Pancreas (tissue), 10 donors: ENCODE measurements at regions not wholly inside any gene's neighbourhood (a gene's known extent, or its start where the extent isn't known, plus 50 kb on each side); places are given as distances from the start of the nearest gene placed in this dataset.
A peak's percentile ranks its signal among the peaks of the same experiment; 100 is the strongest.

Experiments used
- ATAC-seq, 4 donors: fragments of 200-7000 bp; cut with Tn5 transposase; one replicate each; pipeline versions ENCODE4 v1.8.0 to v1.9.1; 2020; ENCODE audit warnings: mild to moderate bottlenecking in 4 of 4, moderate library complexity in 4 of 4
- DNase-seq, 6 donors: peaks; one replicate each; pipeline ENCODE4 v3.0.0-alpha.2; 2020
- FAIRE-seq: peaks from 2 replicates; lab custom pipeline; 2012; peaks lifted over from hg19 to GRCh38; lab: Jason Lieb, UNC
- H3K27ac ChIP-seq, 4 donors: fragments of 200-600 bp; sonication (generic); 1 replicate in 3 of 4; 2 replicates in 1 of 4; pipeline versions ENCODE4 v1.5.0 to v1.8.0; 2020
- H3K27me3 ChIP-seq, 4 donors: fragments of 200-600 bp; one replicate each; pipeline ENCODE4 v1.8.0; 2021
- H3K36me3 ChIP-seq, 3 donors: fragments of 200-600 bp; sonication (generic) in 1 of 3; one replicate each; pipeline versions ENCODE4 v1.5.0 to v1.8.0; 2020 to 2021
- H3K4me1 ChIP-seq, 3 donors: fragments of 200-600 bp; one replicate each; pipeline ENCODE4 v1.8.0; 2021
- H3K4me3 ChIP-seq, 4 donors: fragments of 200-600 bp; sonication (generic) in 2 of 4; one replicate each; pipeline versions ENCODE4 v1.5.0 to v1.8.0; 2020 to 2021
- H3K9me3 ChIP-seq, 4 donors: fragments of 200-600 bp; one replicate each; pipeline ENCODE4 v1.8.0; 2021
- WGBS, 2 donors: extraction: QIAGEN DNeasy Blood & Tissue Kit; methylation state at CpG; one replicate each; pipeline ENCODE4 v1.1.7; 2013; 5-methylcytosine and 5-hydroxymethylcytosine counted together
- intact Hi-C, 3 donors: fragments of 100-400 bp; cut with DNase I; formaldehyde crosslinking; loops; one replicate each; pipeline versions ENCODE4 v1.11.1 to v1.14.2; 2022
- TF ChIP-seq, protein P1 (sequence below), 4 donors: fragments of 200-600 bp; sonication (generic) in 3 of 4; IDR thresholded peaks; one replicate each; pipeline versions ENCODE4 v1.5.0 to v1.8.0; 2021; ENCODE audit warnings: antibody characterized with exemption in 4 of 4
- donor health status: healthy with polysubstance abuse.
- donor health status: DM: no; HTN: no; CAD: no; lungs with moderate emphysema.
- donor health status: DM: no; HTN: no; CAD: no.
- donor health status: control.
- donor health status: control.
- donor health status: Bipolar disorder and iron deficiency.
- donor health status: DM: yes; HTN: yes; CAD: no.
- donor health status: DM: no; HTN: no; CAD: no.
- donor health status: DM: no; HTN: no; CAD: no.
- donor health status: DM: yes; HTN: yes; CAD: no.

DNA sequence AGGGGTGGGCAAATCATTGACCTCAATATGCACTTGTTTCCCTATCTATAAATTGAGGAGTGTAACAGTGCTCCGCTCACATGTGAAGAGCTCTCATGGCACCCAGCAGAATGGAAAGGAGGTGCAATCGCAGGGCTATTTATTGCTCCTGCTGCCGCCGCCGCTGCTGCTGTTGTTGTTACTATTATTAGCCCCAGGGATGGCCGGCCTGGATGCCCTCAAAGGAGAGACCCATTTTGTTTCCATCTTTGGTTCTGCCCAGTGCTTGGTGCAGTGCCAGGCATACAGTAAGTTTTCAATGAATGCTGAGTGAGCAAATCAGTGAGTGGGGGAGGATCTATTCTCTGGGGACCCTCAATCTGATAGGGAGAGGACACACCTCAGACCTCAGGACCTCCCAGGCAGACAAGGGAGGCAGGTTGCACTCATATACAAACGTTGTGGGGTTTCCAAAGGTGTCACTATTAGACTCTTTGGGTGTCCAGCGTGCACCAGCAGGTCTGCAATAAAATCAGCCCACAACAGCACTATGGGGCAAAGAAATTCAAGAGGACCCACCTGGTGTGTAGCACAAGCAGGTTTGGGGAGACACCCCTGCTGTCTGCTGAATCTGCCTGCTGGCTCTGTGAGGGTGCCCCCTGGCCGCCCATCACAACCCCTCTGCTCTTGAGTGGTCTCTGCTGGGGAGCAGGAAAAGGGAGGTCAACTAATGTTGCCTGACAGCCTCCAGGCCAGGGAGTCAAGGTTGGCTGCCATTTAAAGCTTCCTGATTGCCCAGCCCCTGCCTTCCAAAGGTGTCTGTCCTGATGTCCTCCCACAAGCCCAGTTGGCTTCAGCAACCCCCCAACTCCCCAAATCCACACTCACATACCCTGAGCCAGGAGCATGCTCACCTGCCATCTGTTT is 136.3 kb downstream of the ACTL8 start:
- Histone ChIP-seq H3K9me3 (no peaks in the 10 kb centered on the region), H3K4me1 (peaks cover 10 to 15% (median 13%) of the 10 kb centered on the region in 3 donors), H3K4me3 (no peak overlapping the region), H3K27me3 (peaks cover 0 to 6% (median 0%) of the 10 kb centered on the region in 4 donors), H3K36me3 (no peaks in the 10 kb centered on the region), H3K27ac (no peak overlapping the region)
- peak in 1 of 6 donors; percentile 29 for DNase-seq
- 62 to 75% methylated on average over 9 of the region's 9 CpGs for WGBS, 2 donors
- TF ChIP-seq, protein P1, sequence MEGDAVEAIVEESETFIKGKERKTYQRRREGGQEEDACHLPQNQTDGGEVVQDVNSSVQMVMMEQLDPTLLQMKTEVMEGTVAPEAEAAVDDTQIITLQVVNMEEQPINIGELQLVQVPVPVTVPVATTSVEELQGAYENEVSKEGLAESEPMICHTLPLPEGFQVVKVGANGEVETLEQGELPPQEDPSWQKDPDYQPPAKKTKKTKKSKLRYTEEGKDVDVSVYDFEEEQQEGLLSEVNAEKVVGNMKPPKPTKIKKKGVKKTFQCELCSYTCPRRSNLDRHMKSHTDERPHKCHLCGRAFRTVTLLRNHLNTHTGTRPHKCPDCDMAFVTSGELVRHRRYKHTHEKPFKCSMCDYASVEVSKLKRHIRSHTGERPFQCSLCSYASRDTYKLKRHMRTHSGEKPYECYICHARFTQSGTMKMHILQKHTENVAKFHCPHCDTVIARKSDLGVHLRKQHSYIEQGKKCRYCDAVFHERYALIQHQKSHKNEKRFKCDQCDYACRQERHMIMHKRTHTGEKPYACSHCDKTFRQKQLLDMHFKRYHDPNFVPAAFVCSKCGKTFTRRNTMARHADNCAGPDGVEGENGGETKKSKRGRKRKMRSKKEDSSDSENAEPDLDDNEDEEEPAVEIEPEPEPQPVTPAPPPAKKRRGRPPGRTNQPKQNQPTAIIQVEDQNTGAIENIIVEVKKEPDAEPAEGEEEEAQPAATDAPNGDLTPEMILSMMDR (IDR thresholded peaks at IDR 0.05) = no peak
- FAIRE-seq = no peak
- intact Hi-C loops = no loop called here
- no peak for ATAC-seq

GRCh38 chr1:17892225-17892624 is 137.1 kb downstream of the ACTL8 start:
- FAIRE-seq (no peak), ATAC-seq (peak; percentile 73 to 93 (median 86)), DNase-seq (peak; percentile 61 to 84 (median 69))
- TF ChIP-seq, protein P1 (IDR thresholded peaks at IDR 0.05) = no peak
- WGBS, 2 donors = 43 to 44% methylated on average over 8 of the region's 8 CpGs
- Histone ChIP-seq H3K27me3 (peaks cover 0 to 6% (median 0%) of the 10 kb centered on the region in 4 donors), H3K36me3 (no peaks in the 10 kb centered on the region), H3K9me3 (no peaks in the 10 kb centered on the region), H3K4me1 (peaks cover 10 to 15% (median 13%) of the 10 kb centered on the region in 3 donors), H3K27ac (no peak overlapping the region), H3K4me3 (no peak overlapping the region)
- intact Hi-C loops = no loop called here

GRCh38 chr1:17892851-17893250 is 137.7 kb downstream of the ACTL8 start:
- Histone ChIP-seq H3K4me1 (peaks cover 10 to 15% (median 13%) of the 10 kb centered on the region in 3 donors), H3K4me3 (no peak overlapping the region), H3K27ac (no peak overlapping the region), H3K36me3 (no peaks in the 10 kb centered on the region), H3K27me3 (peaks cover 0 to 6% (median 0%) of the 10 kb centered on the region in 4 donors), H3K9me3 (no peaks in the 10 kb centered on the region)
- intact Hi-C loops = no loop called here
- DNase-seq (peak in 2 of 6 donors; percentile 10 to 39), ATAC-seq (no peak), FAIRE-seq (no peak)
- TF ChIP-seq, protein P1 (IDR thresholded peaks at IDR 0.05) = no peak
- WGBS, 2 donors = 80 to 84% methylated on average over 7 of the region's 7 CpGs

DNA sequence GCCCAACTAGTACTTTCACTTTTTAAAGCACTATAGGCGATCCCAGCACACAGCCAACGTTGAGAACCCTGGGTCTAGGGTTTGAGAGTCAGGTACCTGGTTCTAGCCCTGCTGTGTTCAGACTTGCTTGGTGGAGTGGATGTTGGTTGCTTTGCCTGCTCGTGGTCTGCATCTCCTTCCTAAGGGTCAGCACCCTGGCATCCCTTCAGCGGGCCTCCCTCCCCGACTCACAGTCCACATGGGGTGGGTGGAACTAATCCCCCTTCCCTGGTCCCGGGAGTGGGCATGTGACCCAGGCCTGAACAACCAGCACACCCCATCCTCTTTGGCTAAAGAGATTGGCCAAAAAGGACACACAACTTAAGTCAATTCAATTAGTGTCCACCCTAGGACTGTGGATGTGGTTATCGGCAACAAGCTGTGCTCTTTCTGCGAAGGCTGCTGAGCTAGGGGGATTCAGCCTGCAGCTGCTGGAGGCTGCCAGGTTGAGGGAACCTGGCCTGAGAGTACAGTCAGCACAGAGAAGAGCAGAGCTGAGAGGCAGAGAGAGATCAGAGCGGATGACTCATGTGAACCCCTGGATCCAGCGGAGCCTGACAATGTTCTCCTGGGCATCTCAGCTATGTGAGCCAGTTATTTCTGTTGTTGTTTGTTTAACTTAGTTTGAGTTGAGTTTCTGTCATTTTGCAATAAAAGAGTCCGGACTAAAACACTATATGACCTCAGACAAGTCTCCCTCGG is 138.9 kb downstream of the ACTL8 start:
- H3K4me1 ChIP-seq = peaks cover 10 to 13% (median 11%) of the 10 kb centered on the region in 3 donors
- no peak overlapping the region for H3K27ac ChIP-seq
- no peaks in the 10 kb centered on the region for H3K9me3 ChIP-seq
- peak in 2 of 6 donors; percentile 27 to 41 for DNase-seq
- TF ChIP-seq, protein P1 (IDR thresholded peaks at IDR 0.05) = no peak
- intact Hi-C loops = no loop called here
- H3K36me3 ChIP-seq = no peaks in the 10 kb centered on the region
- FAIRE-seq = no peak
- WGBS, 2 donors = 79 to 81% methylated on average over 12 of the region's 12 CpGs
- no peak for ATAC-seq
- no peak overlapping the region for H3K4me3 ChIP-seq
- peaks cover 0 to 6% (median 0%) of the 10 kb centered on the region in 4 donors for H3K27me3 ChIP-seq
